ENCODE measurements at regions not wholly inside any gene's neighbourhood (a gene's known extent, or its start where the extent isn't known, plus 50 kb on each side); places are given as distances from the start of the nearest gene placed in this dataset.

DNA sequence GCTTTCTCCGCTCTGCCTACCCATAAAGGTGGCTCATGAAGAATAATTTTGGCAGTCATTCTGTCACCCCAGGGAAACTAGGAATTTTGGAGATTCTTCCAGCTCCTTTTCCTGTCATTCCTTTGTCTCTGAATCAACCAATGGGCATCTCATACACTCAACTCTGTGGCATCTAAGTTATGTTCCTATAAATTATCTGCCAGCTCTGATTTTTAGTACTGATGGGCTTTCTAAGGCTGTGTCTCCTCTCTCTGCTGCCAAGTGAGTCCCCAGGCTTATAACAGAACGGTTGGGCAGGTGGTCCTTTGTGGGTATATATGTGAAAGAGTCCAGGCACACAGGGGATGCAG is 226.8 kb downstream of the NMUR2 start:
- TF ChIP-seq GATA3 (IDR thresholded peaks at IDR 0.05; ENCODE audit: low read depth, low read length) = no peak
- no peak for TF ChIP-seq GATA2 (IDR thresholded peaks at IDR 0.05; ENCODE audit: low read depth, low read length)

Data from SH-SY5Y (cell line).